Astrocyte (in vitro differentiated cells and primary cell): ENCODE measurements at regions not wholly inside any gene's neighbourhood (a gene's known extent, or its start where the extent isn't known, plus 50 kb on each side); places are given as distances from the start of the nearest gene placed in this dataset.

Experiments
- DNase-seq: peaks from one replicate; pipeline ENCODE4 v3.0.0-alpha.2; 2010; ENCODE audit warnings: low read depth
- FAIRE-seq: peaks from 2 replicates; lab custom pipeline; 2011; peaks lifted over from hg19 to GRCh38; lab: Jason Lieb, UNC
- H2AFZ ChIP-seq: 2 replicates; pipeline ENCODE4 v1.6.0; 2012; ENCODE audit warnings: low read depth, low read length, inconsistent platforms
- H3K27ac ChIP-seq: 2 replicates; pipeline ENCODE4 v1.5.1; 2011; ENCODE audit warnings: low read depth, low read length, inconsistent platforms
- H3K27me3 ChIP-seq: 2 replicates; pipeline ENCODE4 v1.6.0; 2011; ENCODE audit warnings: low read length, inconsistent platforms; ENCODE audit not compliant: insufficient read depth
- H3K36me3 ChIP-seq: 2 replicates; pipeline ENCODE4 v1.5.1; 2011; ENCODE audit warnings: low read length, inconsistent platforms; ENCODE audit not compliant: insufficient read depth
- H3K4me1 ChIP-seq: 2 replicates; pipeline ENCODE4 v1.5.1; 2011; ENCODE audit warnings: low read length, inconsistent platforms; ENCODE audit not compliant: insufficient read depth
- H3K4me2 ChIP-seq: 2 replicates; pipeline ENCODE4 v1.6.0; 2012; ENCODE audit warnings: low read length, inconsistent platforms
- H3K4me3 ChIP-seq: 2 replicates; pipeline ENCODE4 v1.5.1; 2011; ENCODE audit warnings: low read depth, mild to moderate bottlenecking, low read length, inconsistent platforms; ENCODE audit not compliant: insufficient read depth
- H3K79me2 ChIP-seq: 2 replicates; pipeline ENCODE4 v1.6.0; 2012; ENCODE audit warnings: mild to moderate bottlenecking, low read length, inconsistent platforms; ENCODE audit not compliant: insufficient read depth
- H3K9ac ChIP-seq: 2 replicates; pipeline ENCODE4 v1.6.0; 2012; ENCODE audit warnings: mild to moderate bottlenecking, low read length, inconsistent platforms
- H3K9me3 ChIP-seq: 2 replicates; pipeline ENCODE4 v1.5.1; 2012; ENCODE audit warnings: low read depth, mild to moderate bottlenecking, low read length, inconsistent platforms; ENCODE audit not compliant: insufficient read depth
- H4K20me1 ChIP-seq: 2 replicates; pipeline ENCODE4 v1.6.0; 2012; ENCODE audit warnings: low read length, inconsistent platforms; ENCODE audit not compliant: insufficient read depth
- H3K27ac Mint-ChIP-seq: one replicate; pipeline ENCODE4 v1.8.0; 2021; ENCODE audit warnings: mild to moderate bottlenecking, mixed read lengths; ENCODE audit not compliant: unreplicated experiment
- H3K27me3 Mint-ChIP-seq: one replicate; pipeline ENCODE4 v1.8.0; 2021; ENCODE audit warnings: low read depth, mixed read lengths; ENCODE audit not compliant: unreplicated experiment
- H3K36me3 Mint-ChIP-seq: one replicate; pipeline ENCODE4 v1.8.0; 2021; ENCODE audit warnings: low read depth, mixed read lengths; ENCODE audit not compliant: unreplicated experiment
- H3K4me1 Mint-ChIP-seq: one replicate; pipeline ENCODE4 v1.8.0; 2021; ENCODE audit warnings: low read depth, mixed read lengths; ENCODE audit not compliant: unreplicated experiment
- H3K4me3 Mint-ChIP-seq: one replicate; pipeline ENCODE4 v1.8.0; 2021; ENCODE audit warnings: mild to moderate bottlenecking, moderate library complexity, mixed read lengths; ENCODE audit not compliant: unreplicated experiment
- H3K9me3 Mint-ChIP-seq: one replicate; pipeline ENCODE4 v1.8.0; 2021; ENCODE audit warnings: mild to moderate bottlenecking, mixed read lengths; ENCODE audit not compliant: unreplicated experiment
- CTCF ChIP-seq: IDR thresholded peaks from 2 replicates; pipeline ENCODE4 v1.5.1; 2011; ENCODE audit warnings: low read depth, mild to moderate bottlenecking, inconsistent platforms, low read length, moderate library complexity; ENCODE audit not compliant: insufficient read depth
- EZH2 ChIP-seq: IDR thresholded peaks from 2 replicates; pipeline ENCODE4 v1.6.1; 2012; ENCODE audit warnings: mild to moderate bottlenecking, low read length, inconsistent platforms; ENCODE audit not compliant: insufficient read depth

- H3K27ac ChIP-seq, result no peak overlapping the region
- TF ChIP-seq CTCF (no peak), EZH2 (no peak)
- no peak overlapping the region for H3K4me3 ChIP-seq
- peaks cover 12% of the 10 kb centered on the region for H3K27me3 ChIP-seq
- Mint-ChIP-seq H3K9me3 (no peaks in the 10 kb centered on the region), H3K4me1 (no peaks in the 10 kb centered on the region), H3K4me3 (peak overlapping the region; percentile 11), H3K36me3 (no peaks in the 10 kb centered on the region), H3K27ac (no peak overlapping the region), H3K27me3 (peaks cover 57% of the 10 kb centered on the region)
- H4K20me1 ChIP-seq, result no peaks in the 10 kb centered on the region
- DNase-seq, result no peak
- H3K9ac ChIP-seq, result no peak overlapping the region
- no peaks in the 10 kb centered on the region for H3K36me3 ChIP-seq
- no peaks in the 10 kb centered on the region for H3K9me3 ChIP-seq
- no peak overlapping the region for H3K4me2 ChIP-seq
- no peaks in the 10 kb centered on the region for H3K4me1 ChIP-seq
- H3K79me2 ChIP-seq, result no peaks in the 10 kb centered on the region
- H2AFZ ChIP-seq, result no peak overlapping the region
- FAIRE-seq, result no peak
Observed at GRCh38 chr1:114208714-114209113, 55.0 kb upstream of the SYT6 start.

GRCh38 chr1:114208106-114208505 lies 54.4 kb upstream of the SYT6 start:
- no peaks in the 10 kb centered on the region for H3K9me3 ChIP-seq
- H3K27me3 ChIP-seq, result peaks cover 16% of the 10 kb centered on the region
- Mint-ChIP-seq H3K9me3 (no peaks in the 10 kb centered on the region), H3K36me3 (no peaks in the 10 kb centered on the region), H3K27ac (no peak overlapping the region), H3K4me1 (no peaks in the 10 kb centered on the region), H3K27me3 (peaks cover 55% of the 10 kb centered on the region), H3K4me3 (no peak overlapping the region)
- DNase-seq (no peak), FAIRE-seq (no peak)
- no peaks in the 10 kb centered on the region for H3K4me1 ChIP-seq
- H3K9ac ChIP-seq, result no peak overlapping the region
- H3K36me3 ChIP-seq, result no peaks in the 10 kb centered on the region
- no peaks in the 10 kb centered on the region for H4K20me1 ChIP-seq
- no peak overlapping the region for H3K27ac ChIP-seq
- H2AFZ ChIP-seq, result no peak overlapping the region
- no peak for TF ChIP-seq EZH2
- TF ChIP-seq CTCF, result no peak
- no peak overlapping the region for H3K4me3 ChIP-seq
- H3K79me2 ChIP-seq, result no peaks in the 10 kb centered on the region
- no peak overlapping the region for H3K4me2 ChIP-seq

- Histone ChIP-seq H3K27me3 (peaks cover 16% of the 10 kb centered on the region), H3K27ac (no peak overlapping the region), H2AFZ (no peak overlapping the region), H3K9me3 (no peaks in the 10 kb centered on the region), H3K4me2 (no peak overlapping the region), H3K4me3 (no peak overlapping the region), H3K9ac (no peak overlapping the region), H3K4me1 (no peaks in the 10 kb centered on the region), H3K79me2 (no peaks in the 10 kb centered on the region), H3K36me3 (no peaks in the 10 kb centered on the region), H4K20me1 (no peaks in the 10 kb centered on the region)
- Mint-ChIP-seq H3K27me3 (peaks cover 53% of the 10 kb centered on the region), H3K4me3 (no peak overlapping the region), H3K9me3 (no peaks in the 10 kb centered on the region), H3K36me3 (no peaks in the 10 kb centered on the region), H3K4me1 (no peaks in the 10 kb centered on the region), H3K27ac (no peak overlapping the region)
- FAIRE-seq (no peak), DNase-seq (no peak)
- TF ChIP-seq EZH2 (no peak), CTCF (no peak)
Observed at GRCh38 chr1:114207635-114208034, 54.0 kb upstream of the SYT6 start.
